ENCODE measurements at regions not wholly inside any gene's neighbourhood (a gene's known extent, or its start where the extent isn't known, plus 50 kb on each side); places are given as distances from the start of the nearest gene placed in this dataset.

DNA sequence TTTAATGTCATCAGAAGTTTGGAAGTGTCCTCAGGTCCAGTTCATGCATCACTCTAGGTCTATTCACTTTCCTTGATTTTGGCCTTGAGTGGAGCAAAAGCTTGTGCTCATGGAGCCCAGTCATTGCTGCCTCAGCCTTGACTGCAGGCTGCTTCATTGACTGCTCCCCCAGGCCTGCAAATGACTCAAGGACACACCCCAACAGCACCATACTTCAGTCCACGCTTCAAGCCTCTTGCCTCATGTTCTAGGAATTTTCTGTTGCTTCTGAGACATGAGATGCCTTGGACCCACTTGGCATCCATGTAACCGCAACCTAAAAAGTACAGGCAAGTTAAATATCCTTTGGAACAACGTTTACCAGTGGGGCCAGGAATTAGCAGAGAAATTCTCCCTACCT is 193.7 kb downstream of the PIK3R1 start:
- no peak for DNase-seq

DNA sequence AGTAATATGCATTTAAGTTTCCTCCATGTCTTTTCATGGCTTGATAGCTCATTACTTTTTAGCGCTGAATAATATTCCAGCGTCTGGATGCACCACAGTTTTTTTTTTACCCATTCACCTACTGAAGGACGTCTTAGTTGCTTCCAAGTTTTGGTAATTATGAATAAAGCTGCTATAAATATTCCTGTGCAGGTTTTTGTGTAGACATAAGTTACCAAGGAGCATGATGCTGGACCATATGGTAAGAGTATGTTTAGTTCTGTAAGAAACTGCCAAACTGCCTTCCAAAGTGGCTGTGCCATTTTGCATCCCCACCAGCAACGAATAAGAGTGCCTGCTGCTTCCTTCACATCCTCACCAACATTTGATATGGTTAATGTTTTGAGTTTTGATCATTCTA is 195.6 kb downstream of the PIK3R1 start:
- no peak for DNase-seq

DNA sequence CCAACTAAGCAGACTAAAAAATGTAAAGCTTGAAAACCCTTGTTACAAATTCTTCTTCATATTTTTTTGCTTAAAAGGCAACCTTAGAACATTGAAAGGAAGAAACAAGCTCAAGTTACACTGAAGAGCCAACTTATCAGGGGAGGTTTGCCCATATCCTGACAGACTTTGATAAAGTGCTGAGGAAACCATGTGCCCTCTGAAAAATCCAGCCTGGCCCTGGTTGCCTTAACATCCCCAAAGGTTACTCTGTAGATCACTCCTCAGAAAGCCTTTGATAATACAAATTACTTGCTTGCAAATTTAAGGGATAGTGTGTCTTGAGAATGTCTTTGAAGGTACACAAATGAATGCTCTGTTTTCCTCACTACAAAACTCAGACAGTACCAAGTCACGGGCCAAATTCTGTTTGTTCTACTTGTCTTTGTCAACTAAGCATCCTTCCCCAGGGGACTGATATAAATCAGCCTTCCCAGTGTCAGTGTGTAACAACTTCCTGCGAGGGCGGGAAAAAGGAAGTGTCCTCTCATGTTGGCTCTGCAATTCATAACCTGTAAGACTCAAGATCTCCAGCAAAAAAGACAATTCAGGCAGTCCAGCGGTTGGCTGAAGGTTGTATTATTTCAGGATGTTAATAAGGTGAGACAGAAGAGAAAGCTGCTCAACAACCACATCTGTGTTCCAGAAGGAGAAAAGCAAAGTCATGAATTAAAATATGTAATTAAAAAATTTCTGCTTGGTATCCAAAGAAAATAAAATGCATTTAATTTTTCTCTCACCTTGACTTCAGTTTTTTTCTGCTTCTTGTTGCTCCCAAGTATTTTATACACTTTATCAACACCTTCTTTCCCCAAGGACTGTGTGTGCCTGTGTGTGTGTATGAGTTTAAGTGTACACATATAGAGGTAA is 199.9 kb downstream of the PIK3R1 start:
- DNase-seq = no peak

DNA sequence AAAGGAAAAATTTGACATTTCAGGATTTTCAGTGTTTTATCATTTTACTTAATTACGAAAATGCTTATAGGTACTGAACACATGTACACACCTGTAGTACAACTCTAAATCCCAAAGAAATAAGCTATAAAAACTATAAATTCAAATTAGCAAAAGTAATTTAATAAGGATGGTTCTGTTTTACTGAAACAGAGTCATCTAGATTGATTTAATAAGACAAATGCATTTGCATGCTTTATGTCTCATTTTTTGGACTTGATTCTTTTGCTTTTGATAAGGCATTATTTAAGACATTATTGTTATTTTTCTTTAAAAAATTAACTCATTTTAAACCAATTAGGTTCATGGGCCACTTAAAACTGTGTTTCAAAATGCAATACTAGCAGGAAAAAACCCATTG is 201.2 kb downstream of the PIK3R1 start:
- no peak for DNase-seq

DNA sequence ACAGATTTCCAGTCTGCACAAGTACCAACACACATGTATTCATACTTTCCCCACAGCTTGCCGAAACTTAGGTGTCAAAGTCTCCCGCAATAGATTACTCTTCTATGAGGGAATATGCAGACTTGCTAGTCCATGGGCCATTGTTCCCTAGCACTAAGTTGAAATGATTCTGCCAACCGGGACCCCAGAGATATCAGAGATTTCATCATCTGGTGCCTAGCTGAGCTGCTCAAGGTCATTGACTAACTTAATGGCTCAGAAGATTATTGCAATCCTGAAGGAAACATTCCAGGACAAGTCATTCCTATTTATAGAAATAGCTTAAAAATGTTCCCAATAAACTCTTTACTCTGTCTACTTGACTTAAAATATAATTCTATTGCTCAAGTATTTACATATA is 202.6 kb downstream of the PIK3R1 start:
- no peak for DNase-seq

DNA sequence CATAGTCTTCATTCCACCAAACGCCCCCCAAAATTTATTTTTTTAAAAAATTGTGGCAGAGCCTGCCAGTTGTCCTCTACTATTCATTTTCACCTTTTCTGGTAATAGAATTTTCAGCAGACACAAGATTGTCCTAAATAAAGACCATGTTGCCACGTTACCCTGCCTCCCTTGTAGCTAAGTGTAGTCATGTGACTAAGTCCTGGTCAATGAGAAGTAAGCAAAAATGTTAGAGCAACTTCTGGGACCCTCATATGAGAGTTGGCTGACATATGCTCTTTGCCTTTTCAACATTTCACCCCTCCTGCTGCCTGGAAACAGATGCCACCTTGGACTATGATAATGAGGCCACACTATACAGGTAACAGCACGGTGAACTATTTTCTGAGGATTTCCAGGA is 203.1 kb downstream of the PIK3R1 start:
- no peak for DNase-seq

DNA sequence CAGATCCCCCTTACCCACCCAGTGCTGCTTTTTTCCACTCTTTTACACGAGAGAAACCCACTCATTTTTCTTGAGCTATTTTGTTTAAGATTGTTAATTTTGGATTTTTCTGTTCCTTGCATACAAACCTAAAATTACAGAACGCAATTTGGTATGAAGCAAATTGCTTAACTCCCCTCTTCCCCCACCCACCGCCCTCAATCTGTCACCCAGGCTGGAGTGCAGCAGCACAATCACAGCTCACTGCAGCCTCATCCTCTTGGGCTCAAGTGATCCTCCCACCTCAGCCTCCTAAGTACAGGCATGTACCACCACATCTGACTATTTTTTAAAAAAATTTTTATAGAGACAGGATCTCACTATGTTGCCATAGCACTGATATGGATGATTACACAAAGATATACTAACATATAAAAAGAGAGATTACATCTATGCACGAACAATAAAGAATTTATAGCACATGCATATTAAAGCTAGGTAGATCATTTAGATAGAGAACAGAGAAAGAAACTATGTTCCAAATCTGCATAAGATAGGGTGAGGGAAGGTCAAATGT is 203.6 kb downstream of the PIK3R1 start:
- no peak for DNase-seq

DNA sequence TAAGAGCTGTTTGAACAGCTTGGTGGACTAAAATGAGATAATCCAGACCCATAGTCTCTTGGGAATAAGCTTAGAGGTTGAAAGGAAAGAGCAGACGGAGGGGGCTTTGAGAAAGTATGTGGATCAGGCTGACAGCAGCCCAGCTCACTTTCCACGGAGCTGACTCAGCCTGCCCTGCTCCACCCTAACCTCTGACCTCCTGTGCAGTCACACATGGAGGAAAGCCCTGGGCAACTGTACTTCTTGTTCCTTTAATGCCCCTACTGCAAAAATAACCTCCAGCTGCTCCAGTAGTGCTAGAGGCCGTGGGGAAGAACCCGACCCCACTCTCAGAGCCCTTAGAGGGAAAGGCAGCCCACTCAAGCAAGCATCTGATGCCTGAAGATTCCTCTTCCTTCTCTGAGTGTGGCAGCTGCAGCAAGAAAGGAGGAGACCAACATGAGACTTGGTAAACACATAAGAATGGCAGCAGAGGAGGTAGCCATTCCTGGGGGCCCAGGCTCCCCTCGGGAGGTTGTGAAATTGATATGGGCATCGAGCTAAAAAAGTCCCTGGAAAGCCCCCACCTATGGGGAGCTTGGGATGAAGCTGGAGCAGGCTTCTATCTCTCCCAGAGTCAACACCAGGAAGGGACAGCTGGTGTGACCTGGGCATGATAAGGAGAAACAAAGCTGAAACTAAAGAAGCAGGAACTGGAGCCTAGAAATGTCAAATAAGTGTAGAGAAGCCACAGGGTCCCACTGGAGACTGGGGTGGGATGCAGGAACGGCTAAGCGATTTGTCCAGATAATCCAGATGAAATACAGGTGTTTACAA is 204.3 kb downstream of the PIK3R1 start:
- no peak for DNase-seq

DNA sequence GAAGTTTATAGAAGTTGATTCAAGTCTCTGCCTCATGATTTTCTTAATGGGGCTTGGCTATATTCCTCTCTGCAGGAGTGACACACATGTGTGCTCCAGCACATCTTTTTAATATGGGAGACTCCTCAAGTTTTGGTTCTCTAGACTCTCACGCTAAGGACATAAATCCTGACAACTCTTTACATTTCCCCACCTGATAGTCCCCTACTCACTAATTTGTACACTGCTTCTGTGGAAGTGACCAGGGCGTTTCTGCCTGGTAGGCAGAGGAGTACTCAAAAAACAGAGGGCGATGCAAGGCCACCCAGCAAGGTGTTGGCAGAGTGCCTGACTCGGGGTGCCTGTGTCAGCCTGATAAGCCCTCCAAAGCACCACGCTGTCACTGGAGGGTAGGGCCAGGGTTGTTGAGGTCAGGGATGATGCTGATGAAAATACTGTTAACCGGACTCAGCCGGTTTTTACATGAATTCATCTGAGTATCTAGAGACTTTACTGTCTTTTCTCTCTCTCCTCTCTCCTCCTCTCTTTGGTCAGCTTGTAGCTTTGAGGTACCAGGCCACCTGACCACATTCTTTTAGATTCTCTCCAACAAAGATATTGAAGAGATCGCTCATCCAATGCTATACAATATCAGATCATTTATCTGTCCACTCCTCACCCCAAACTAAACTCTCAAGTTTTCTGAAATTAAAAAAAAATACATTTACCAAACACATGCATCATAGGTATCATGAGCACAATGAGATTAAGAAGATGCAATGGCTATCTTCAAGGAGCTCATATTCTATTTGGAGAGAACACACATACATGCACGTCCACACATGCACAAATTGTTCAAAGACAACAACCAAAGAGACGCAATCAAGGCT is 205.2 kb downstream of the PIK3R1 start:
- DNase-seq = no peak

DNA sequence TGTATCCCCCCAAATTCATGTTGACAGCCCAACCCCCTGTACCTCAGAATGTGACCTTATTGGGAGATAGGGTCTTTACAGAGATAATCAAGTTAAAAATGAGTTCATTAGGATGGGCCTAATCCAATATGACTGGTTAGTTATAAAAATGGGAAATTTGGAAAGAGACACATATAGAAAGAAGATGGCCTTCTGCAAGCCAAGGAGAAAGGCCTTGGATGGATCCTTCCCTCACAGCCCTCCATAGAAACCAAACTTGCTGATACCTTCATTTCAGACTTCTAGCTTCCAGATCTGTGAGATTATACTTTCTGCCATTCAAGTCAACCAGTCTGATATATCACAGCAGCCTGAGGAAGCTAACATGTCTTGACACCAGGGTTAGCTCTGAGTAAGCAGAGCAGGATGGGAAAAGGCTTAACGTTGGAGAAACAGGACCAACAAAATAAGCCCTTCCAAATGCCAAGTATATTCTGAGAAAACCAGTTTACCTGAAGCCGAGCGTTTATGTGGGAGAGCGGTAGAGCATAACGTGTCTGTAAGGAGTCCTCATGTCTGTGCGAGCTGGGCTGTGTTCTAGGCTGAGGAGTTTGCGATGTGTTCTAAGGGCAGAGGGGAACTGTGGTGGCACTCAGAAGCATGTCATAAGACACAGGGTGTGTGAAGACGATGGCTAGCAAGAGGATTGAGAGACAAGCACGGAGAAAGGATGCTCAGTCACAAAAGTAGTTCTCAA is 206.1 kb downstream of the PIK3R1 start:
- no peak for DNase-seq

DNA sequence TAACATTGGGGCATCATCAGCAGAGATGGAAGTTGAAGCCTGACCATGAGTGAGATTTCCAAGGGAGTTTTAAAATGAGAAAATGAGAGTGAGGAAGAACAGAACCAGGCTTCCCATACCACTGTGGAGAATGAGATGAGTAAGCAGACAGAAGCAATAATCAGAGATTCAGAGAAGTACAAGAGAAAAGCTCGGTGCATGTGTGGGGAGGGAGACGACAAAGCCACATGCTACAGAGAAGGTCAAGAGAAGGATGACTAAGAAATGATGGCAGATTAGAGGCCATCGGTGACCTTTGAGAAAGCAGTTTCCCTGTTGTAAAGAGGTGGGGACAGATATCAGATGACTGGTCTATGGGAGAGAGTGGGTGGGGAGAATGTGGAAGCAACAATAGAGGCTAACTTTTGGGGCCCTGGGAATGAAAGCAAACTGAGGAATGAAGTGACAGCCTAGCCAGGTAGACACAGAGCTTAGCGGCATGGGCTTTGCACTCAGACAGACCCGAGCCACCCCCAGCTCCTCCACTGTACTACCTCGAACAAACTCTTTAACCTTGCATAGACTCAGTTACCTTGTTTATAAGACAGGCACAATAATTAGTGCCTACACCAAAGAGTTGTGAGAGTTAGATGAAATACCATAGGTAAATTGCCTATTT is 207.7 kb downstream of the PIK3R1 start:
- DNase-seq = no peak

DNA sequence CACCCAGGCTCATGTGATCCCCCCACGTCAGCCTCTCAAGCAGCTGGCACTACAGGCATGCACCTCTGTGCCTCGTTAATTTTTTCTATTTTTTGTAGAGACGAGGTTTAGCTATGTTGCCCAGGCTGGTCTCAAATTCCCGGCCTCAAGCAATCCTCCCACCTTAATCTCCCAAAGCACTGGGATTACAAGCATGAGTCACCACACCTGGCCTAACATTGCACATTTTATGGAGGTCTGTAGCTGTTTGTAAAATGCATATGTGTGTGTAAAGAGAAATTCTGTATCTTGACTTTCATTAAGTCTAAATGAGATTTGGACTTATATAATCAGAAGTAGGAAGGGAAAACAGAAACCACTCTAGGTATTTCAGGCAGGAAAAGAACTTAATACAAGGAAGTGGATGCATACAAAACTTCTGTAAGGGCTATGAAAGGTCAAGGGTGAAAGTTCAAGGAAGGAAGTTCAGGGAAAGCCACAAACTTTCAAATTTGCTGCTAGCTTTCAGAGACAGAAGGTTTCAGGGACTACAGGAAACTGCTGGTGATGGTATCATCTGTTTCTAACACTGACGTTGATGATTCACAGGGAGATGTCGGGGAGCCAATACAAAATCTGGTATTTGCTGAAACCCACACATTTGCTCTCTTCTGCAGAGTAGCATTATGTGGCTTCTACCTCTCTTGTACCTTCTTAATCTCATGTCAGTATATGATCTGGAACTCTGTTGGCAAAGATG is 209.4 kb downstream of the PIK3R1 start:
- no peak for DNase-seq

DNA sequence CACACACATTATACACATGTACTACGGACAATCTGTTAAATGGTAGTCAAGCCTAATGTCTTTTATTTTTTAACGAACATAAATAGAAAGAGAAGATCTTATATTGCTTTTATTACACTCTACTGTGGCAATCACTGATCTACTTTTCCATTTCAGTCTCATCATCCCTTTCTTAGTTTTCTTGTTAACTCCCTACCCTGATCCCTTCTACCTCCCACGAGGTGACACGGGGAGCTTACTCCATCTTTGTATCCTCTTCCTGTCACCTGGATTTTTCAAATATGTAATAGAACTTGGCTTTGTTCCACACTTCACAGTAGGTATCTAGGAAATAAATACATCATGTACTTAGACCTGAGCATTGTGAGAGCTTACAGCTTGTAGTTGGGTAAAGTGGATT is 211.0 kb downstream of the PIK3R1 start:
- DNase-seq = no peak

DNA sequence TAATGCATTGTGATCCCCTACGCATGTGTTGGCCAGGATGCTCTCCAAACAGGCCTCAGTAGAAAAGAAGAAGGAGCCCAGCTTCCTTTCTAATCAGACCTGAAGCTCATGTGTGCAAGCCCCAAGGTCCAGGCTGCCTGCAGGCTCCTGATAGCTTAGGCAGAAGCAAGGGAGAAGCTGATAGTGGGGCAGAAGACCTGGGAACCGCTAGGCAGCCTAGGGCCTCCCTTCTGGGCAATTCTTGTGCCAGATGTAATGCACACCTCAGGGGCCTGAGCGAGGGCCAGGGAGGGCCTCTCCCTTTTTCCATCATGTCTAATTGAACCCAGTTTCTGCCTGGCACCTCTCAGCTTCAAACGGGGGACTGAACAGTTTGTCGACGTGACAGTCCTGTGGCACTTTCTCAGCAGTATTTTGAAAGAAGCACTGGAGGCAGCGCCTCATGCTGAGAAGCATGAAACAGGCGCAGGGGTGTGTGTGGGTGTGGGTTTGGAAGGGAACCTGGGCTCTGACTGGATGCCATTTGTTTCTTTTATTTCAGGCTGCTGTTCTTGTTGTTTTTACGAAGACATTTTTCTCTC is 212.8 kb downstream of the PIK3R1 start:
- DNase-seq = no peak

DNA sequence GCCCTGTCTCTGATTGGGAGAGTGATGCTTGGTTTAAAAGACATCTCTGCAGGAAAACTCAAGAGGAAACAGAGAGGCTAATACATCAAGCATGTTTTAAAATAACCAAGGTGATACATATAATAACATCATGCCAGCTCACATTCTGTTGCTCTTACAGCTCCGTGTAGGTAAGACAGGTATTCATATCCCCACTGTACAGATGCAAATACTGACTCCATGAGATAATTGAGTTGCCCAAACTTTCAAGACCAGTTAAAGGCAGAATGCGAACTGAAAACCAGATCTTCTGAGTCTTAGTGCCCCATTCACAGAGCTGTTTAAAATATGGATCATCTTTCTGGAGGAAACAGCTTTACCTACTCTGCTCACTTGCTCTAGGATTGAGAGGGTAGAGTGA is 214.0 kb downstream of the PIK3R1 start:
- no peak for DNase-seq

DNA sequence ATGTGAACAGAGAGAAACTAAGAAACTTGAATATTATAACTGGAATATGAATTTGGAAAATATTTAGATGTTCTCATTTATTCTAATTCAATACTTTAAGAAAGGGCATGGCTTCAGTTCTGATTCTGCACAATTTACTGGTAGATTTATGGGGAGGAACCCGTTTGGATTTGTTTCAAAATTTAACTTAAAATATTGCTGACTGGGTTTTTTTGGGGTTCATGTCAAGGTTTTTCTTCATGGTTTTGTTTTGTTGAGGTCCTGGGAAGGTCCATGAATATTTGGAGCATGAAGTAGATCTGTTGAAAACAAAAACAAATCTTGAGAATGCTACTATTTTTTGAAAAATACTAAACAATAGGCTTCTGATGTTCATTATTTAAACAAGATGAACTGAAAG is 214.7 kb downstream of the PIK3R1 start:
- no peak for DNase-seq

DNA sequence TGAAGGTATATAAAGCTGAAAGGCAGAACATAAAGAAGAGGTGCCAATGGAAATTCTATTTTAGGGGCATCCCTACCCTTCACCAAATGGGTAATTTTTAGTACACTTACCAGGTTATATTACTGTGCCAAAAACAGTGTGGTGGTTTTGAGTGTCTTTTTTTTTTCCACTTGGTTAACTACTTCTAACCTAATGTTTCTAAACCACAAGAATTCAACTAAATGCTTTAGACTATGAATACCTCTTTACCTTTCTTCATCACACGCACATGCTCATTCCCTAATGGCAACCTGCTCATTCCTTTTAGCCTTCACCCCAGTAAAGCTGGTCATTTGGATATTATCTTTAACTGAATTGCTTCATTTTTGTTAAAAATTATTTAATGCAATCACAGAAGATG is 215.6 kb downstream of the PIK3R1 start:
- no peak for DNase-seq

DNA sequence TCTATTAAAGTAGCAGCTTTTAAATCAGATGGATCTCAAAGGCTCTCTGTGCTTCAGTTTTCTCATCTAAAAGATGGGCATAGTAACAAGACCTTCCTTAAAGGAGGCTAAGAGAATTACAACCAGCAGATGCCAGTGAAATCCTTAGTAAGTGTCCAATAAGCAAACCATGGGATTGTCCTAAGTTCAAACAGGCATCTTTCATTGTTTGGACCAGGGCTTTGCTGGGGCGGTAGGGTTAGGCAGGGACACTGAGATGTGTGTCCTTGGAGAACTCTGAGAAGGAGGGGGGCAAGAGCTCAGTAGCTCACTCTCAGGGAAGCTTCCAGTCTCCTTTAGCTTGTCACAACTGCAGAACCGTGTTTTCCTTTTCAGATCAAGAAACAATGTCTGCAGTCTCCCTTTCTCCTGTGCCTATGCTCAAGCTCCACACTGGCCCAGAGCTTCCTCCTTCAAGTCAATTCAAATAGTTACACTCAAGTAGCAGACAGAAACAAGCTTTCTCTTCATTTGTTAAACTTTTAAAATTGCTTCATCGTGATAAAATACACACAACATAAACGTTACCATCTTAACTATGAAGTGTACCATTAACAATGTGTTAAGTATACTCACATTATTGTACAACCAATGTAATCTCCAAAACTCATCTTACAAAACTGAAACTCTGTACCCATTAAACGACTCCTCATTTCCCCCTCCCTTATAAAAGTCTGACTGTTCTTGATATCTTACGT is 216.2 kb downstream of the PIK3R1 start:
- DNase-seq = no peak

DNA sequence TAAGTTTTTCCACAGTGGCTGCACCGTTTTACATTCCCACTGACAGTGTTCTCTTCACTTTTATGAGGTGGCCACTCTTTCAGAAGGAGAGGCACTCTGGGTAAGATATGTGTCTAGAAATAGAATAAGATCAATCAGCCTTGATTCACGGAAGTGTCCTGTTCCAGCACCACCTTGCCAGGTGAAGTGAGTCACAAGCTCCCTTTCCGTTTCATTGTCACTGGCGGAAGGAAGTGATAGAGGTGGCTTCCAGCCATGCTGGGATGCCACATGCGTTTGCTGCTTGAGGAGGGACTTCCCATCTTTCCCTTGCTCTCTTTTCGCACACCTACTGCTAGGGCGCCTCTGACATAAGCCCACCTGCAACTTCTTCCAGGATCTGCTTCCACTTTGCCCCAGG is 217.1 kb downstream of the PIK3R1 start:
- DNase-seq = no peak

DNA sequence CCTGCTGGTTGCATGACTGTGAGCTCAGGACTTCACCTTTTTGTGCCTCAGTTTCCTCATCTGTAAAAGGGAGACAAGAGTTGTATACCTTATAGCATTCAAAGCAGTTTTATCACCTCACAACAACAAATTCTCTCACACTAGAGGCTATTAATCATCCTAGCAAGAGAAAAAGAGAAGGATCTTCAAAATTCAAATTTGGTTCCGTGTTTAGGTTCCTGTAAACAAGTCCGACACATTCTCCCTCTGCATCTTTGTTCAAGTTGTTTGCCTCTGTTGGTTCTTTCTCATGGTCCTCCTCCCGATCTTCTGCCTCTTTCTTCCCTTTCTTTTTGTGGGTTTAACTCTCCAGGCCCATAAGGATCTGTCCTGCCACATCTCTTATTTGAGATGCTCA is 218.0 kb downstream of the PIK3R1 start:
- no peak for DNase-seq

Data from NCI-H510A treated with DMSO at 0.1 percent for 48 hours (cell line).